GM06990 (cell line): ENCODE measurements at regions not wholly inside any gene's neighbourhood (a gene's known extent, or its start where the extent isn't known, plus 50 kb on each side); places are given as distances from the start of the nearest gene placed in this dataset.

ENCODE experiments used
- DNase-seq: peaks from one replicate; pipeline ENCODE4 v3.0.0-alpha.2; 2011; ENCODE audit not compliant: insufficient read length; ENCODE audit errors: extremely low read depth
- H3K27me3 ChIP-seq: replicated peaks from 2 replicates; pipeline ENCODE4 v1.6.0; 2011; ENCODE audit warnings: low read length; ENCODE audit not compliant: control insufficient read depth, insufficient read depth
- H3K36me3 ChIP-seq: 2 replicates; pipeline ENCODE4 v1.5.1; 2011; ENCODE audit warnings: low read length; ENCODE audit not compliant: control insufficient read depth, insufficient read depth
- H3K4me3 ChIP-seq: replicated peaks from 2 replicates; pipeline ENCODE4 v1.5.1; 2011; ENCODE audit warnings: low read depth, mild to moderate bottlenecking, control low read depth, low read length
- TF ChIP-seq, protein P1 (sequence below): IDR thresholded peaks from 2 replicates; pipeline ENCODE4 v1.5.1; 2011; ENCODE audit warnings: low read length, control low read depth, mild to moderate bottlenecking, inconsistent platforms; ENCODE audit not compliant: insufficient read depth, poor library complexity, severe bottlenecking

GRCh38 chr3:143184099-143184498 is 64.5 kb downstream of the CHST2 start:
- Histone ChIP-seq H3K4me3 (no peak overlapping the region), H3K27me3 (no peaks in the 10 kb centered on the region), H3K36me3 (no peaks in the 10 kb centered on the region)
- TF ChIP-seq, protein P1, sequence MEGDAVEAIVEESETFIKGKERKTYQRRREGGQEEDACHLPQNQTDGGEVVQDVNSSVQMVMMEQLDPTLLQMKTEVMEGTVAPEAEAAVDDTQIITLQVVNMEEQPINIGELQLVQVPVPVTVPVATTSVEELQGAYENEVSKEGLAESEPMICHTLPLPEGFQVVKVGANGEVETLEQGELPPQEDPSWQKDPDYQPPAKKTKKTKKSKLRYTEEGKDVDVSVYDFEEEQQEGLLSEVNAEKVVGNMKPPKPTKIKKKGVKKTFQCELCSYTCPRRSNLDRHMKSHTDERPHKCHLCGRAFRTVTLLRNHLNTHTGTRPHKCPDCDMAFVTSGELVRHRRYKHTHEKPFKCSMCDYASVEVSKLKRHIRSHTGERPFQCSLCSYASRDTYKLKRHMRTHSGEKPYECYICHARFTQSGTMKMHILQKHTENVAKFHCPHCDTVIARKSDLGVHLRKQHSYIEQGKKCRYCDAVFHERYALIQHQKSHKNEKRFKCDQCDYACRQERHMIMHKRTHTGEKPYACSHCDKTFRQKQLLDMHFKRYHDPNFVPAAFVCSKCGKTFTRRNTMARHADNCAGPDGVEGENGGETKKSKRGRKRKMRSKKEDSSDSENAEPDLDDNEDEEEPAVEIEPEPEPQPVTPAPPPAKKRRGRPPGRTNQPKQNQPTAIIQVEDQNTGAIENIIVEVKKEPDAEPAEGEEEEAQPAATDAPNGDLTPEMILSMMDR, result no peak
- no peak for DNase-seq

- Histone ChIP-seq H3K4me3 (no peak overlapping the region), H3K36me3 (no peaks in the 10 kb centered on the region), H3K27me3 (no peaks in the 10 kb centered on the region)
- TF ChIP-seq, protein P1, result no peak
- DNase-seq, result no peak
Observed at GRCh38 chr3:143185401-143185800, 65.8 kb downstream of the CHST2 start.

DNA sequence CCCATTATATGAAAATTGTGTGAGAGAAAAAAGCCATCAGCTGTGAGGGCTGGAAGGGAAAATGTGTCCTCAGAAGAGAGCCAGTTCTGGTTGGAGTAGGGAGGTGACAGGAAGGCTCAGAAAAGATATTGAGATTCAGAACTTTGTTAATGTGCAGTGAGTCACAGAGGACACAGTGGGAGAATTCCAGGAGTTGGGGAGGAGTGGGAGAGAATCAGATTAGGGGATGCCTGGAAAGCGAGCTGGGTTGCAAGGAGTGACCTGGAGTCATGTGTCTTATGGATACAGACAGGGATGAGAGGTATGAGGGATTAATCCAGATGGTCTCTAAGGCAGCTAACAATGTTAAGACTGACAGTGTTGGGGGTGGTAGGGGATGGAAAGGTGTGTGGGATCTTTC is 67.5 kb downstream of the CHST2 start:
- H3K36me3 ChIP-seq, result no peaks in the 10 kb centered on the region

DNA sequence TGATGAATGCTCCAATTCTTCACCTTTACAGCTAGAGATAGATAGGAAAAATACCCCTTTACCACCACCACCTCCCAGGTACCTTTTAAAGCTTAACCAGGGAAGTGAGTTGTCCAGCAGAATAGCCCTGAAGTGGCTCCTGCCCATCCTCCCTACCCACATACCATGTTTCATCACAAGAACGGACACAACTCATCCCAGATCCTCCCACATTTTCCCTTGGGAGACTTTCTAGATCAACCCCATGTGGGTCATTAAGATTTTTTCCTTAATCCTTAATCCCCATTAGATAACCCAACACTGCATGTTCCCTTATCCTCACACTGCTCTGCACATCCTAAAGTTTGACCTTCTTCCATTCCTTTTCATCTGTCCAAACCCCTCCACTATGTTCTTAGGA is 69.3 kb downstream of the CHST2 start:
- DNase-seq, result no peak
- no peaks in the 10 kb centered on the region for H3K36me3 ChIP-seq
- H3K4me3 ChIP-seq, result no peak overlapping the region
- TF ChIP-seq, protein P1, result no peak
- no peaks in the 10 kb centered on the region for H3K27me3 ChIP-seq

More for the DNA sequence above, 67.5 kb downstream of the CHST2 start:
- TF ChIP-seq, protein P1, result no peak
- Histone ChIP-seq H3K4me3 (no peak overlapping the region), H3K27me3 (no peaks in the 10 kb centered on the region)
- no peak for DNase-seq

DNA sequence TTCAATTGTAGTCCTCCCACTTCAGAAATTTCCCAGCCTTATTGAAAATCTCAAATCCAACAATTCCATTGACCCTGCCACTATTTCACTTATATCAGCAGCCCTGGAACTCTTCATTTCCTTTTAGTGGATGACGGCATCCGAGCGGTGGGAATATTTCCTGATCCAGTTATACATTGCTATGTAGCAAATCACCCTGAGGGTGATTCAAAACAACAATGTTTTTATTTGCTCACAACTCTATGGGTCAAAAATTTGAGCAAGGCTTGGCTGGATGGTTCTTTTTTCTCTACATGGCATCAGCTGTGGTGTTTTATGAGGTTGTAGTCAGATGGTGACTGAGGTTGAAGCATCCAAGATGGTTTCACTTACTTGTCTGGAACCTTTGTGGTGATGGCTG is 70.5 kb downstream of the CHST2 start:
- no peaks in the 10 kb centered on the region for H3K36me3 ChIP-seq
- TF ChIP-seq, protein P1, result no peak
- DNase-seq, result no peak

DNA sequence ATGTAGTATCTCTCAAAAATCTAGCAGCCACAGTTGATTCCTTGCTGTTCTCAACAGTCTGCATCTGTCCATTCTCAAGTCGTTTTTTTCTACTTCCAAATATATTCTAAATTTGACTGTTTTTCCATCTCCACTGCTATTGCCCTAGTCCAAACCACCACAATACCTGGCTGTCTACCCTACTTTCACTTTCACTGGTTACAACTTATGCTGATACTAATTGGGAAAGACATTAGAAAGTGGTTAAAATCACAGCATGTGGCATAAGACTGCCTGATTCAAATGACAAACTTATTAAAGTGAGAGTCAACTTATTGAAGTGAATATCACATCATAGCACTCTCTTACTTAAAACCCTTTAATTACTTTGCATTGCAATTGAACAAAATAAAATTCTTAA is 72.6 kb downstream of the CHST2 start:
- no peak overlapping the region for H3K4me3 ChIP-seq
- no peaks in the 10 kb centered on the region for H3K36me3 ChIP-seq
- TF ChIP-seq, protein P1, result no peak
- no peaks in the 10 kb centered on the region for H3K27me3 ChIP-seq
- DNase-seq, result no peak

More for the DNA sequence above, 70.5 kb downstream of the CHST2 start:
- no peaks in the 10 kb centered on the region for H3K27me3 ChIP-seq
- no peak overlapping the region for H3K4me3 ChIP-seq
